Esophagus muscularis mucosa (tissue), 4 donors: ENCODE measurements at regions not wholly inside any gene's neighbourhood (a gene's known extent, or its start where the extent isn't known, plus 50 kb on each side); places are given as distances from the start of the nearest gene placed in this dataset.

Experiments used
- DNase-seq: peaks from one replicate; pipeline ENCODE4 v3.0.0-alpha.2; 2017; ENCODE audit errors: extremely low spot score
- H3K27ac ChIP-seq, 4 donors: fragments of 200-600 bp; sonication (generic); replicated peaks in 1 of 4; 1 replicate in 3 of 4; 2 replicates in 1 of 4; pipeline ENCODE4 v1.5.1; 2016 to 2019; ENCODE audit warnings: mild to moderate bottlenecking in 1 of 4
- H3K27me3 ChIP-seq, 4 donors: fragments of 200-600 bp; sonication (generic); one replicate each; pipeline versions ENCODE4 v1.5.1 to v1.6.0; 2016 to 2019
- H3K36me3 ChIP-seq, 4 donors: fragments of 200-600 bp; sonication (generic); one replicate each; pipeline ENCODE4 v1.5.1; 2016 to 2019
- H3K4me1 ChIP-seq, 4 donors: fragments of 200-600 bp; sonication (generic); one replicate each; pipeline ENCODE4 v1.5.1; 2016 to 2019
- H3K4me3 ChIP-seq, 4 donors: fragments of 200-600 bp; sonication (generic); 1 replicate in 2 of 4; 2 replicates in 2 of 4; pipeline ENCODE4 v1.5.1; 2016 to 2019; ENCODE audit warnings: mild to moderate bottlenecking in 4 of 4, moderate library complexity in 1 of 4
- H3K9me3 ChIP-seq, 4 donors: fragments of 200-600 bp; sonication (generic); 1 replicate in 3 of 4; 2 replicates in 1 of 4; pipeline ENCODE4 v1.5.1; 2016 to 2019
- EP300 ChIP-seq: sonication (generic); formaldehyde crosslinking; IDR thresholded peaks from one replicate; pipeline ENCODE4 v1.6.1; 2017; ENCODE audit warnings: antibody characterized with exemption
- POLR2A ChIP-seq: fragments of 450-650 bp; IDR thresholded peaks from one replicate; pipeline ENCODE4 v1.6.1; 2017; ENCODE audit warnings: antibody characterized with exemption, moderate library complexity, mild to moderate bottlenecking, low read depth
- POLR2AphosphoS5 ChIP-seq, 2 donors: sonication (generic); formaldehyde crosslinking; IDR thresholded peaks; one replicate each; pipeline ENCODE4 v1.6.1; 2017; ENCODE audit warnings: antibody characterized with exemption in 2 of 2
- WGBS: methylation state at CpG from one replicate; pipeline ENCODE4 v1.1.5; 2018; 5-methylcytosine and 5-hydroxymethylcytosine counted together
- intact Hi-C: fragments of 100-400 bp; cut with DNase I; formaldehyde crosslinking; loops from one replicate; pipeline ENCODE4 v1.15.1; 2023
- TF ChIP-seq, protein P1 (sequence below), 3 experiments: fragments of 200-600 bp in 2 of 3; fragments of 450-650 bp in 1 of 3; sonication (generic) in 2 of 3; IDR thresholded peaks; one replicate each; pipeline ENCODE4 v1.5.1; 2017 to 2019; ENCODE audit warnings: antibody characterized with exemption in 3 of 3, mild to moderate bottlenecking in 2 of 3, moderate library complexity in 1 of 3

DNA sequence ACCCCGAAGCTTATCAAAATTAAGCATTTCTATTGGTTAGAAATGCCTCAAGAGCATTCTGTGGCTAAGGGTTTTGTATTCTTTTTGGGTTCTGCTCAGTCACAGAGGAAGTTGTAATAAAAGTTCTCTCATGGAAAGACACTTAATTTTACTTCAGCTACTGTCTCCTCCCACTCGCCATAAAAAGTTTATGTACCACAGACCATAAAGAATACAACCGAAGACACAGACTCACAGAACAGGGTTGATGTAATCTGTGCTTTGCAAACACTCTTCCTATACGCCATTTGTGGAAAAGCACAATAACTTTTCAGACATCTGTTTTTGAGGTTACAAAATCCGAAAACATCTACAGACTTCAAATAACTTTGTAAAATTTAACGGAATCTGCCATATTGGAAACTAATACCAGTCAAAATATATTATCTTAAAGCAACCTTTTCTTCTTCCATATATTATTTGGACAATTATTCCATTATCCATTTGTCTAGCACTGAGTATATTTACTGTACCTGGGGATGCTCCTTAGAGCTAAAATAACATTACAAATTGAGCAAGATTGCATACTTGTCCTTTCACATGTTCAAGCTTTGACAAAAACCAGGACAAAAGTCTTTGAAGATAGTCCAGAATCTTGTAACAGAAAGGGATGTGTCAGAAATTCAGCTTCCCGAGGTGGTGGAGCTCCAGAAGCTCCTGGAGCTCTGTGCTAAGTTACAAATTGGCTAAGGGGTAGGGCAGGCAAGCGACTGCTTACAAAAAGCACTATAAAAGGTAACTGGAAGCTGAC lies 219.0 kb upstream of the MEOX2 start:
- H3K27me3 ChIP-seq: no peaks in the 10 kb centered on the region
- peaks cover 0 to 4% (median 0%) of the 10 kb centered on the region in 4 donors for H3K4me1 ChIP-seq
- H3K36me3 ChIP-seq: no peaks in the 10 kb centered on the region
- intact Hi-C loops: no loop called here
- no peak overlapping the region for H3K27ac ChIP-seq
- DNase-seq: no peak
- no peaks in the 10 kb centered on the region for H3K9me3 ChIP-seq
- 76% methylated on average over 8 of the region's 8 CpGs for WGBS
- TF ChIP-seq, protein P1, sequence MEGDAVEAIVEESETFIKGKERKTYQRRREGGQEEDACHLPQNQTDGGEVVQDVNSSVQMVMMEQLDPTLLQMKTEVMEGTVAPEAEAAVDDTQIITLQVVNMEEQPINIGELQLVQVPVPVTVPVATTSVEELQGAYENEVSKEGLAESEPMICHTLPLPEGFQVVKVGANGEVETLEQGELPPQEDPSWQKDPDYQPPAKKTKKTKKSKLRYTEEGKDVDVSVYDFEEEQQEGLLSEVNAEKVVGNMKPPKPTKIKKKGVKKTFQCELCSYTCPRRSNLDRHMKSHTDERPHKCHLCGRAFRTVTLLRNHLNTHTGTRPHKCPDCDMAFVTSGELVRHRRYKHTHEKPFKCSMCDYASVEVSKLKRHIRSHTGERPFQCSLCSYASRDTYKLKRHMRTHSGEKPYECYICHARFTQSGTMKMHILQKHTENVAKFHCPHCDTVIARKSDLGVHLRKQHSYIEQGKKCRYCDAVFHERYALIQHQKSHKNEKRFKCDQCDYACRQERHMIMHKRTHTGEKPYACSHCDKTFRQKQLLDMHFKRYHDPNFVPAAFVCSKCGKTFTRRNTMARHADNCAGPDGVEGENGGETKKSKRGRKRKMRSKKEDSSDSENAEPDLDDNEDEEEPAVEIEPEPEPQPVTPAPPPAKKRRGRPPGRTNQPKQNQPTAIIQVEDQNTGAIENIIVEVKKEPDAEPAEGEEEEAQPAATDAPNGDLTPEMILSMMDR (IDR thresholded peaks at IDR 0.05): no peak
- TF ChIP-seq POLR2A (no peak), EP300 (no peak), POLR2AphosphoS5 (IDR thresholded peaks at IDR 0.05) (no peak)
- H3K4me3 ChIP-seq: no peak overlapping the region

DNA sequence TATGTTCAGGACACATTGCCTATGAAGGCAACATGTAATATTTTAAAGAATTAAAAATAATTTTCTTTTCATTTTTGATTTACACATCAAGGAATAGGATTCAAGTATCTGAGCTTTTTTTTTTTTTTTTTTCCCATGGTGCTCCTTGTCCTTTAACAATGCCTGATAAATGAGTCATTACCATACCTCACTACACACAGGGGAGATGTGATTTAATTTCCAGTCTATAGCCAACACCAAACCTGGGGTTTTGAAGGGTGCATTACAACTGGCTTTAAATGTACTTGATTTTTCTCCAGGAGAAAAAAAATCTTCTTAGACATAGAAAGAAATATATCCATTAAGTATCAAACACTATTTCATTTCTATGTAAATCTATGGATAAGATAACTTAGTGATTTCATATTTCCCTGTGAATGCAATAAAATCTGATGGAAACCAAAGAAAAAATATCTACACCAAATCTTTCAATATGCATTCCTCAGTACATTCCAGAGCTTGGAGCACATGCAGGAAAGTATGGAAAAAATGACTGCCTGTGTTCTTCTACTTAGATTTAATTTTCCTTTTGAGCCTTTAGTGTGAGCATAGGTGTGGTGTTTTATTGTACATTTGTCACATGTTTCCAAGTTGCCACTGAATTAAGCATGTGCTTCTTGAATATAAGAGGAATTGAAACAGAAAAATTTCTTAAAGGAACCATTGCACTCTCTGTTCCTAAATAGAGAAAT lies 204.8 kb upstream of the MEOX2 start:
- no peaks in the 10 kb centered on the region for H3K36me3 ChIP-seq
- no peak overlapping the region for H3K27ac ChIP-seq
- TF ChIP-seq, protein P1 (IDR thresholded peaks at IDR 0.05): no peak
- no peak for TF ChIP-seq EP300
- no peak for TF ChIP-seq POLR2AphosphoS5 (IDR thresholded peaks at IDR 0.05)
- TF ChIP-seq POLR2A: no peak
- H3K4me1 ChIP-seq: peaks cover 0 to 18% (median 12%) of the 10 kb centered on the region in 4 donors
- H3K9me3 ChIP-seq: no peaks in the 10 kb centered on the region
- intact Hi-C loops: no loop called here
- H3K4me3 ChIP-seq: no peak overlapping the region
- DNase-seq: no peak
- H3K27me3 ChIP-seq: no peaks in the 10 kb centered on the region

DNA sequence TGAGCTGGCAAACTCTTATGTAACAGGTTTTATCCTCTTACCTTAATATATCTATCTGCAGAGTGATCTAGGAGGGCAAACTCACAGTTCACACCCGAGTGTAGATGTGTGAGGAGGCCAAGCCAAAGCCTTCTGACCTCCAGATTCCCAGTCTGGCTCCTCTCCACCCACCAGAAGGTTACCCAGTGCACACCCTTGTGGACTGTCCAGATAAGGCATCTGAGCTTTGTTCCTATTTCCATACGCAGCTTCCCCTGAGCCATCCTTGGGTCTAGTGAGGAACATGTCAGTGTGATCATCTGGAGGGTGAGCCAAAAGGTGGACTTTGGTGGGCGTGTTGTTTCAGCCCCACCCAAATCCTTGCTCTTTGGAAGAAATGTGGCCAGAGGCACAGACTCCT lies 203.0 kb upstream of the MEOX2 start:
- Histone ChIP-seq H3K36me3 (no peaks in the 10 kb centered on the region), H3K4me1 (peaks cover 0 to 18% (median 12%) of the 10 kb centered on the region in 4 donors), H3K4me3 (no peak overlapping the region), H3K9me3 (no peaks in the 10 kb centered on the region), H3K27ac (no peak overlapping the region), H3K27me3 (no peaks in the 10 kb centered on the region)
- TF ChIP-seq, protein P1 (IDR thresholded peaks at IDR 0.05): peak in 2 of 3 experiments; percentile 13 to 34
- TF ChIP-seq POLR2A: no peak
- 80% methylated on average over 3 of the region's 3 CpGs for WGBS
- intact Hi-C loops: no loop called here
- DNase-seq: no peak

DNA sequence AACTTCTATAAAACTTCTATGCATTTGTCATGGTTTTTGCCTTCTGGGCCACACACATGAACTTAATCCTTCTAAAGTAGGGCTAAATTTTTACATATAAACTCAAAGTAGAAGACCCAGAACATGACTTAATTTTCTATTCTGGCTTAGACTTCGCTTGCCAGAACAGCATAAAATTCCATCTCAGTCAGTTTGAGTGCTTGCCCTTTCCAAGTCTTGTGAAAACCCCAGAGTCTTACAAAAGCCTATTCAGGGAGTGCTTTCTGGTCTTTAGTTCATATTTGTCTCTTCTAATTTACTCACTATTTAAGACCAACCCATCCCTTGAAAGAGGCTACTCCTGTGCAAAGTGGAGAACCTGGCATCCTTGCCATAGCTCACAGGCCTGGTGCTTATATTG lies 201.6 kb upstream of the MEOX2 start:
- Histone ChIP-seq H3K4me3 (no peak overlapping the region), H3K36me3 (no peaks in the 10 kb centered on the region), H3K9me3 (no peaks in the 10 kb centered on the region), H3K27me3 (no peaks in the 10 kb centered on the region), H3K4me1 (peaks cover 0 to 18% (median 12%) of the 10 kb centered on the region in 4 donors), H3K27ac (no peak overlapping the region)
- WGBS: 90% methylated on average over 1 of the region's 1 CpG
- intact Hi-C loops: no loop called here
- TF ChIP-seq POLR2A (no peak), EP300 (no peak), POLR2AphosphoS5 (IDR thresholded peaks at IDR 0.05) (no peak)
- TF ChIP-seq, protein P1 (IDR thresholded peaks at IDR 0.05): no peak
- no peak for DNase-seq
